ENCODE measurements at regions not wholly inside any gene's neighbourhood (a gene's known extent, or its start where the extent isn't known, plus 50 kb on each side); places are given as distances from the start of the nearest gene placed in this dataset.
A peak's percentile ranks its signal among the peaks of the same experiment; 100 is the strongest.

- ATAC-seq (no peak), DNase-seq (ENCODE audit: low spot score) (no peak)
- Histone ChIP-seq H3K27me3 (ENCODE audit: insufficient read depth) (no peaks in the 10 kb centered on the region), H3K4me3 (no peak overlapping the region), H3K36me3 (ENCODE audit: insufficient read depth) (no peaks in the 10 kb centered on the region), H3K9me2 (ENCODE audit: insufficient read depth) (no peaks in the 10 kb centered on the region), H3K27ac (ENCODE audit: low read depth) (no peak overlapping the region), H2AFZ (peak overlapping the region; percentile 60; the same call in 1 of the 2 replicates), H4K20me1 (replicated peaks; ENCODE audit: insufficient read depth) (no peaks in the 10 kb centered on the region), H3K4me1 (ENCODE audit: insufficient read depth) (no peaks in the 10 kb centered on the region), H3K79me2 (replicated peaks; ENCODE audit: insufficient read depth) (no peaks in the 10 kb centered on the region), H3K4me2 (no peak overlapping the region), H3F3A (replicated peaks; ENCODE audit: low read depth) (no peaks in the 10 kb centered on the region)
- H3K4me1 Mint-ChIP-seq, result peaks cover 14% of the 10 kb centered on the region
- peaks cover 11% of the 10 kb centered on the region for H3K27me3 Mint-ChIP-seq (ENCODE audit: insufficient read depth, low read depth, poor library complexity)
- no peaks in the 10 kb centered on the region for H3K36me3 Mint-ChIP-seq (ENCODE audit: low read depth)
- TF ChIP-seq ZNF462 (CRISPR knock-in tag; IDR thresholded peaks at IDR 0.05), result no peak
- TF ChIP-seq EZH2 (IDR thresholded peaks at IDR 0.05; ENCODE audit: low read depth, unreplicated experiment), result no peak
- no peak for TF ChIP-seq ZNF114 (CRISPR knock-in tag; IDR thresholded peaks at IDR 0.05)
- TF ChIP-seq CTCF (conservative IDR thresholded peaks at IDR 0.05; ENCODE audit: low read depth in 2 of 2), result no peak
- TF ChIP-seq NANOG (IDR thresholded peaks at IDR 0.05; ENCODE audit: borderline replicate concordance), result no peak
- TF ChIP-seq CREB1 (CRISPR knock-in tag; IDR thresholded peaks at IDR 0.05; ENCODE audit: low read depth), result no peak
- TF ChIP-seq, protein P1, sequence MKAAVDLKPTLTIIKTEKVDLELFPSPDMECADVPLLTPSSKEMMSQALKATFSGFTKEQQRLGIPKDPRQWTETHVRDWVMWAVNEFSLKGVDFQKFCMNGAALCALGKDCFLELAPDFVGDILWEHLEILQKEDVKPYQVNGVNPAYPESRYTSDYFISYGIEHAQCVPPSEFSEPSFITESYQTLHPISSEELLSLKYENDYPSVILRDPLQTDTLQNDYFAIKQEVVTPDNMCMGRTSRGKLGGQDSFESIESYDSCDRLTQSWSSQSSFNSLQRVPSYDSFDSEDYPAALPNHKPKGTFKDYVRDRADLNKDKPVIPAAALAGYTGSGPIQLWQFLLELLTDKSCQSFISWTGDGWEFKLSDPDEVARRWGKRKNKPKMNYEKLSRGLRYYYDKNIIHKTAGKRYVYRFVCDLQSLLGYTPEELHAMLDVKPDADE (IDR thresholded peaks at IDR 0.05), result no peak
- no peak for TF ChIP-seq EZH2phosphoT487 (IDR thresholded peaks at IDR 0.05; ENCODE audit: unreplicated experiment)
- no peak for TF ChIP-seq STAT1 (IDR thresholded peaks at IDR 0.05; ENCODE audit: unreplicated experiment)
- TF ChIP-seq REST (IDR thresholded peaks at IDR 0.05; ENCODE audit: unreplicated experiment), result no peak
- TF ChIP-seq JUNB (IDR thresholded peaks at IDR 0.05; ENCODE audit: unreplicated experiment), result no peak
- no peak for TF ChIP-seq ZNF331 (CRISPR knock-in tag; IDR thresholded peaks at IDR 0.05; ENCODE audit: low read depth)
- no peak for TF ChIP-seq POLR2AphosphoS5 (IDR thresholded peaks at IDR 0.05; ENCODE audit: low read depth)
- H3K27ac Mint-ChIP-seq, result no peak overlapping the region
- H3K4me3 Mint-ChIP-seq, result no peak overlapping the region
- peaks cover 11% of the 10 kb centered on the region; the same call in 1 of the 3 replicates for H3K9me3 Mint-ChIP-seq
Measured at GRCh38 chr3:43852066-43852465, 161.3 kb downstream of the ABHD5 start.
